ENCODE measurements at regions not wholly inside any gene's neighbourhood (a gene's known extent, or its start where the extent isn't known, plus 50 kb on each side); places are given as distances from the start of the nearest gene placed in this dataset.

- TF ChIP-seq, protein P1, sequence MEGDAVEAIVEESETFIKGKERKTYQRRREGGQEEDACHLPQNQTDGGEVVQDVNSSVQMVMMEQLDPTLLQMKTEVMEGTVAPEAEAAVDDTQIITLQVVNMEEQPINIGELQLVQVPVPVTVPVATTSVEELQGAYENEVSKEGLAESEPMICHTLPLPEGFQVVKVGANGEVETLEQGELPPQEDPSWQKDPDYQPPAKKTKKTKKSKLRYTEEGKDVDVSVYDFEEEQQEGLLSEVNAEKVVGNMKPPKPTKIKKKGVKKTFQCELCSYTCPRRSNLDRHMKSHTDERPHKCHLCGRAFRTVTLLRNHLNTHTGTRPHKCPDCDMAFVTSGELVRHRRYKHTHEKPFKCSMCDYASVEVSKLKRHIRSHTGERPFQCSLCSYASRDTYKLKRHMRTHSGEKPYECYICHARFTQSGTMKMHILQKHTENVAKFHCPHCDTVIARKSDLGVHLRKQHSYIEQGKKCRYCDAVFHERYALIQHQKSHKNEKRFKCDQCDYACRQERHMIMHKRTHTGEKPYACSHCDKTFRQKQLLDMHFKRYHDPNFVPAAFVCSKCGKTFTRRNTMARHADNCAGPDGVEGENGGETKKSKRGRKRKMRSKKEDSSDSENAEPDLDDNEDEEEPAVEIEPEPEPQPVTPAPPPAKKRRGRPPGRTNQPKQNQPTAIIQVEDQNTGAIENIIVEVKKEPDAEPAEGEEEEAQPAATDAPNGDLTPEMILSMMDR (IDR thresholded peaks at IDR 0.05; ENCODE audit: insufficient read depth, low read length, poor library complexity, severe bottlenecking) = no peak
- H3K36me3 ChIP-seq (ENCODE audit: control insufficient read depth, insufficient read depth, low read length) = no peaks in the 10 kb centered on the region
- DNase-seq (ENCODE audit: low read depth) = no peak
Measured at GRCh38 chr6:156345700-156346099, 431.5 kb upstream of the ARID1B start.

DNA sequence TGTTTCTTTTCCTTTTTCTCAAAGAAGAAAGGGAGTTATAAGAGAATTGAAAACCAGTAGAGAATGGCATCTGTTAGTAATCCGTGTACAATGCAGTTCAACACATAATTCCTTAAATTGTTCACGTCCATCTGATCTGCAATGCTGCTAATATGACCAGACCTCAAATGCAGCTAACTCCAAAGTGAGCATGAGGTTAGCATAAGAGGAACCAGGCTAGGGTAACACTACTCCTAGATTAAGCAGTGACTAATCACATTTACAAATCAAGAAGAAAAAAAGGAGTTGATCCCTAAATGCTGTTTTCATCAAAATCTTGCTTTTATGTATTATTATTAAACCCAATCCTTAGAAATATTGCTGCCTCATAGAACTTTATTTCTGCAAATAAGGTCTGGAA is 432.7 kb upstream of the ARID1B start:
- H3K4me3 ChIP-seq (ENCODE audit: low read depth, low read length) = no peak overlapping the region
- no peak for DNase-seq (ENCODE audit: low read depth)
- H3K27me3 ChIP-seq (ENCODE audit: control insufficient read depth, insufficient read depth, low read length) = no peaks in the 10 kb centered on the region
- TF ChIP-seq, protein P1 (IDR thresholded peaks at IDR 0.05; ENCODE audit: insufficient read depth, low read length, poor library complexity, severe bottlenecking) = no peak
- H3K36me3 ChIP-seq (ENCODE audit: control insufficient read depth, insufficient read depth, low read length) = no peaks in the 10 kb centered on the region

More at GRCh38 chr6:156345700-156346099, 431.5 kb upstream of the ARID1B start:
- Histone ChIP-seq H3K4me3 (ENCODE audit: low read depth, low read length) (no peak overlapping the region), H3K27me3 (ENCODE audit: control insufficient read depth, insufficient read depth, low read length) (no peaks in the 10 kb centered on the region)

GRCh38 chr6:156337801-156338200 is 439.4 kb upstream of the ARID1B start:
- H3K27me3 ChIP-seq (ENCODE audit: control insufficient read depth, insufficient read depth, low read length) = no peaks in the 10 kb centered on the region
- TF ChIP-seq, protein P1 (IDR thresholded peaks at IDR 0.05; ENCODE audit: insufficient read depth, low read length, poor library complexity, severe bottlenecking) = no peak
- no peak for DNase-seq (ENCODE audit: low read depth)
- no peaks in the 10 kb centered on the region for H3K36me3 ChIP-seq (ENCODE audit: control insufficient read depth, insufficient read depth, low read length)
- no peak overlapping the region for H3K4me3 ChIP-seq (ENCODE audit: low read depth, low read length)

DNA sequence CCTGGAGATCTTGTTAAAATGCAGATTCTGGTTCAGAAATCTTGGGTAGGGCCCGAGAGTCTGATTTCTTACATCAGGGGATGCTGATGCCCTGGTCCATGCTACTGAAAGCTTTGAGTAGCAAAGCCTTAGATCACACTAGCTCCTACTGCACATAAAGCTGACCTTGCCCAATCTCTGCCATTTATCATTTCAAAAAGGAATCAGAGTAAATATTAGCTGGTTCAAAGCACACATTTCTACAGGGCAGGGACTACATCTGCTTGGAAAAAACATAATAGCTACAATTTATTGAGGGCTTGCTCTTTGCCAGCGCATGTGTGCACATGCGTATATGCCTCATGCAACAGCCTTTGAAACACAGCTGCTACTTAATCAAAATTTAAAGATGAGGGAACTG is 440.4 kb upstream of the ARID1B start:
- Histone ChIP-seq H3K4me3 (ENCODE audit: low read depth, low read length) (no peak overlapping the region), H3K27me3 (ENCODE audit: control insufficient read depth, insufficient read depth, low read length) (no peaks in the 10 kb centered on the region), H3K36me3 (ENCODE audit: control insufficient read depth, insufficient read depth, low read length) (no peaks in the 10 kb centered on the region)
- DNase-seq (ENCODE audit: low read depth) = no peak
- TF ChIP-seq, protein P1 (IDR thresholded peaks at IDR 0.05; ENCODE audit: insufficient read depth, low read length, poor library complexity, severe bottlenecking) = no peak

GRCh38 chr6:156336089-156336488 is 441.1 kb upstream of the ARID1B start:
- Histone ChIP-seq H3K36me3 (ENCODE audit: control insufficient read depth, insufficient read depth, low read length) (no peaks in the 10 kb centered on the region), H3K27me3 (ENCODE audit: control insufficient read depth, insufficient read depth, low read length) (no peaks in the 10 kb centered on the region), H3K4me3 (ENCODE audit: low read depth, low read length) (no peak overlapping the region)
- peak; percentile 1 for DNase-seq (ENCODE audit: low read depth)
- TF ChIP-seq, protein P1 (IDR thresholded peaks at IDR 0.05; ENCODE audit: insufficient read depth, low read length, poor library complexity, severe bottlenecking) = no peak

DNA sequence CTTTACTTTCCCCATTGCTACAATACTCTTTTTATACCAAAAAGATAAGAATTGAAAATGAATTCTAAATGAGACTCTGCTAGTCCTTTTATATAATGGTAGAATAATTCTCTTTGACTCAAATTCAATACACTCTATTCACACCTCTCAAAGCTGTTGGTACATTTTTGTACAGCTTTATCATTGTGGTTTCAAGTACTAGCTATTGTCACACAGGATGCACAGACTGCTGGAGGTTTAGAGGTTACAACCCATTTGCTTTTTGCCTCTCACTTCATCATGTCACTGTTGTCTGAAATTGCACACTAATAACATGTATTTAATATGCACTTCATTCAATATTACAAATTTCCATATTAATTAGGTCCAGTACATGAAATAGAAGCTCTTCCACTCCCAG is 442.2 kb upstream of the ARID1B start:
- no peak for DNase-seq (ENCODE audit: low read depth)
- TF ChIP-seq, protein P1 (IDR thresholded peaks at IDR 0.05; ENCODE audit: insufficient read depth, low read length, poor library complexity, severe bottlenecking) = no peak
- Histone ChIP-seq H3K4me3 (ENCODE audit: low read depth, low read length) (no peak overlapping the region), H3K36me3 (ENCODE audit: control insufficient read depth, insufficient read depth, low read length) (no peaks in the 10 kb centered on the region), H3K27me3 (ENCODE audit: control insufficient read depth, insufficient read depth, low read length) (no peaks in the 10 kb centered on the region)
